Subcutaneous abdominal adipose tissue (tissue), 5 donors: ENCODE measurements at regions not wholly inside any gene's neighbourhood (a gene's known extent, or its start where the extent isn't known, plus 50 kb on each side); places are given as distances from the start of the nearest gene placed in this dataset.

Experiments used
- H3K27ac ChIP-seq: one replicate; pipeline ENCODE4 v1.7.0; 2013; ENCODE audit warnings: low read depth, mild to moderate bottlenecking, inconsistent platforms, low read length, moderate library complexity
- H3K27me3 ChIP-seq, 5 donors: one replicate each; pipeline ENCODE4 v1.7.0; 2013; ENCODE audit warnings: low read length in 5 of 5, inconsistent platforms in 1 of 5; ENCODE audit not compliant: control insufficient read depth in 5 of 5, insufficient read depth in 4 of 5
- H3K36me3 ChIP-seq, 5 donors: one replicate each; pipeline ENCODE4 v1.7.0; 2013; ENCODE audit warnings: low read length in 5 of 5; ENCODE audit not compliant: control insufficient read depth in 5 of 5, insufficient read depth in 5 of 5
- H3K4me1 ChIP-seq, 5 donors: one replicate each; pipeline ENCODE4 v1.7.0; 2013; ENCODE audit warnings: low read length in 5 of 5, mild to moderate bottlenecking in 3 of 5, moderate library complexity in 1 of 5; ENCODE audit not compliant: control insufficient read depth in 5 of 5, insufficient read depth in 5 of 5
- H3K4me3 ChIP-seq, 5 donors: one replicate each; pipeline ENCODE4 v1.7.0; 2013; ENCODE audit warnings: low read length in 5 of 5, low read depth in 1 of 5
- H3K9ac ChIP-seq, 5 donors: one replicate each; pipeline ENCODE4 v1.7.0; 2013; ENCODE audit warnings: low read length in 5 of 5, mild to moderate bottlenecking in 4 of 5, moderate library complexity in 3 of 5
- H3K9me3 ChIP-seq, 5 donors: one replicate each; pipeline ENCODE4 v1.7.0; 2013; ENCODE audit warnings: low read length in 5 of 5; ENCODE audit not compliant: control insufficient read depth in 5 of 5
- donor health status: healthy.
- donor health status: healthy.
- donor health status: healthy.
- donor health status: healthy.
- donor health status: healthy.

- Histone ChIP-seq H3K9ac (no peak overlapping the region), H3K27ac (no peak overlapping the region), H3K4me3 (no peak overlapping the region), H3K9me3 (peaks cover 0 to 3% (median 2%) of the 10 kb centered on the region in 5 donors), H3K4me1 (peaks cover 0 to 21% (median 2%) of the 10 kb centered on the region in 5 donors), H3K36me3 (no peaks in the 10 kb centered on the region), H3K27me3 (peaks cover 8 to 33% (median 20%) of the 10 kb centered on the region in 5 donors)
Measured at GRCh38 chr11:70519117-70519516, 120.8 kb downstream of the CTTN start.

GRCh38 chr11:70521475-70522308, 123.4 kb downstream of the CTTN start:
- peaks cover 0 to 3% (median 0%) of the 10 kb centered on the region in 5 donors for H3K9me3 ChIP-seq
- no peak overlapping the region for H3K9ac ChIP-seq
- H3K36me3 ChIP-seq = no peaks in the 10 kb centered on the region
- no peak overlapping the region for H3K4me3 ChIP-seq
- peaks cover 11 to 40% (median 25%) of the 10 kb centered on the region in 5 donors for H3K27me3 ChIP-seq
- H3K27ac ChIP-seq = no peak overlapping the region
- peaks cover 0 to 28% (median 2%) of the 10 kb centered on the region in 5 donors for H3K4me1 ChIP-seq

GRCh38 chr11:70522309-70522592, 123.9 kb downstream of the CTTN start:
- Histone ChIP-seq H3K4me3 (no peak overlapping the region), H3K9me3 (peaks cover 0 to 3% (median 0%) of the 10 kb centered on the region in 5 donors), H3K27ac (no peak overlapping the region), H3K27me3 (peaks cover 11 to 40% (median 25%) of the 10 kb centered on the region in 5 donors), H3K36me3 (no peaks in the 10 kb centered on the region), H3K4me1 (peaks cover 0 to 28% (median 2%) of the 10 kb centered on the region in 5 donors), H3K9ac (no peak overlapping the region)

- peaks cover 0 to 28% (median 2%) of the 10 kb centered on the region in 5 donors for H3K4me1 ChIP-seq
- no peak overlapping the region for H3K27ac ChIP-seq
- no peak overlapping the region for H3K9ac ChIP-seq
- no peaks in the 10 kb centered on the region for H3K36me3 ChIP-seq
- peaks cover 0 to 3% (median 0%) of the 10 kb centered on the region in 5 donors for H3K9me3 ChIP-seq
- H3K27me3 ChIP-seq = peaks cover 11 to 40% (median 25%) of the 10 kb centered on the region in 5 donors
- H3K4me3 ChIP-seq = no peak overlapping the region
Measured at GRCh38 chr11:70522593-70523311, 124.4 kb downstream of the CTTN start.

- peaks cover 0 to 3% (median 0%) of the 10 kb centered on the region in 5 donors for H3K9me3 ChIP-seq
- H3K4me3 ChIP-seq = no peak overlapping the region
- peaks cover 0 to 34% (median 2%) of the 10 kb centered on the region in 5 donors for H3K4me1 ChIP-seq
- no peaks in the 10 kb centered on the region for H3K36me3 ChIP-seq
- peaks cover 11 to 43% (median 21%) of the 10 kb centered on the region in 5 donors for H3K27me3 ChIP-seq
- no peak overlapping the region for H3K27ac ChIP-seq
- no peak overlapping the region for H3K9ac ChIP-seq
Measured at GRCh38 chr11:70523384-70524095, 125.2 kb downstream of the CTTN start.

- Histone ChIP-seq H3K4me3 (no peak overlapping the region), H3K36me3 (no peaks in the 10 kb centered on the region), H3K9me3 (peaks cover 0 to 3% (median 0%) of the 10 kb centered on the region in 5 donors), H3K9ac (no peak overlapping the region), H3K27me3 (peaks cover 11 to 45% (median 20%) of the 10 kb centered on the region in 5 donors), H3K27ac (no peak overlapping the region), H3K4me1 (peaks cover 0 to 40% (median 4%) of the 10 kb centered on the region in 5 donors)
Measured at GRCh38 chr11:70524096-70524922, 126.0 kb downstream of the CTTN start.

- no peak overlapping the region for H3K27ac ChIP-seq
- no peak overlapping the region for H3K4me3 ChIP-seq
- H3K9me3 ChIP-seq = peaks cover 0 to 5% (median 3%) of the 10 kb centered on the region in 5 donors
- no peak overlapping the region for H3K9ac ChIP-seq
- no peaks in the 10 kb centered on the region for H3K36me3 ChIP-seq
- peaks cover 0 to 40% (median 4%) of the 10 kb centered on the region in 5 donors for H3K4me1 ChIP-seq
- H3K27me3 ChIP-seq = peaks cover 11 to 46% (median 20%) of the 10 kb centered on the region in 5 donors
Measured at GRCh38 chr11:70525006-70525405, 126.7 kb downstream of the CTTN start.

GRCh38 chr11:70525466-70525865, 127.1 kb downstream of the CTTN start:
- H3K27ac ChIP-seq = no peak overlapping the region
- H3K9me3 ChIP-seq = peaks cover 0 to 6% (median 3%) of the 10 kb centered on the region in 5 donors
- no peak overlapping the region for H3K9ac ChIP-seq
- no peaks in the 10 kb centered on the region for H3K36me3 ChIP-seq
- peaks cover 0 to 37% (median 4%) of the 10 kb centered on the region in 5 donors for H3K4me1 ChIP-seq
- H3K27me3 ChIP-seq = peaks cover 11 to 44% (median 19%) of the 10 kb centered on the region in 5 donors
- no peak overlapping the region for H3K4me3 ChIP-seq
